Dermis microvascular lymphatic vessel endothelial cell (primary cell): ENCODE measurements at regions not wholly inside any gene's neighbourhood (a gene's known extent, or its start where the extent isn't known, plus 50 kb on each side); places are given as distances from the start of the nearest gene placed in this dataset.
A peak's percentile ranks its signal among the peaks of the same experiment; 100 is the strongest.
"Not testable (repeated sequence)": the region's sequence is repeated elsewhere in the genome, so short reads cannot be mapped to it uniquely, and the experiment has no call there.

Experiments used
- DNase-seq, 2 donors: peaks; one replicate each; pipeline versions ENCODE4 v3.0.0 to v3.0.0-alpha.2; 2010; ENCODE audit warnings: low read depth in 2 of 2

DNA sequence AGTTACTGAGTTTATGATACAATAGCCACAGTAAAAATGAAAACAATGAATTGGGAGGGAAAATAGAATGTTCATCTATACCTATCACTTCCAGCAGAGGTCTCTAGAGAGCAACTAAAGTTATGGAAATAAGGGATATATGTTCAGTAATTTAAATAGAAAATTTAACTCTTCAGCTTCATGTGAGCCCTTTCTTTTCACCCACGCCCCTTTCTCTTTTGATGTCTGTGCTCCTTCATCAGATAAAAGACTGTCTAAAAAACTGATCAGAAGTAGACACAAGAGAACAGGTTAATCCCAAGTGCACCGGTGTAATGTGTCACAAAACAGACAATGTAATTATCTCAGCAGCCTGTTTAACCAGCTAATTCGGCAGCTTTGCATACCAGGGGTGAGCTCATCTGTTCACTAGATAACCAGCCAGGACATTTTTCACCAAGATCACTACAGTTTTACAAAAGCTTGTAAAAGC, 238.5 kb upstream of the ERBB4 start:
- peak; percentile 16 to 26 for DNase-seq

DNA sequence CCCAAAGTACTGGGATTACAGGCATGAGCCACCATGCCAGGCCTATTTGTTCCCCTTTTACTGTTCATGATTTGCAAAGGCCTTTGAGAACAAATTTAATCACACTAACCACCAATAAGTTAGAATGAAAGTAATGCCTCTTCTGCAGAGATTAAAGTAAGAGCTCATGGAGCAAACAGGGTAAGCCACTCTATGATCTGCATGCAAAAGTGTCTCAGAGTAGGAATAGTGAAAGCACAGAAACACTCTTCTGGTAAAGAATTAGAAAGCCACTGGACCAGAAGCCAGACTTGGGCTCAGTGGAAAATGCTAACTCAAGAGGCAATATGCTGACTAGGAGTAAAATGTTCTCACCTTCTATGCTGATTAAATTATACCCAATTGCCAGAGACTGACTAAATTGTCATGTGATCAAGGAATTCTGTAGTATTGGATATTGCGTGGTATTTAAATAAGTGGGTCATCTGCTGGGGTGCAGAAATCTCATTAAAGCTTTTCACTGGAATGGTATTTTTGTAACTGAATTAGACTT, 235.3 kb upstream of the ERBB4 start:
- no peak for DNase-seq

DNA sequence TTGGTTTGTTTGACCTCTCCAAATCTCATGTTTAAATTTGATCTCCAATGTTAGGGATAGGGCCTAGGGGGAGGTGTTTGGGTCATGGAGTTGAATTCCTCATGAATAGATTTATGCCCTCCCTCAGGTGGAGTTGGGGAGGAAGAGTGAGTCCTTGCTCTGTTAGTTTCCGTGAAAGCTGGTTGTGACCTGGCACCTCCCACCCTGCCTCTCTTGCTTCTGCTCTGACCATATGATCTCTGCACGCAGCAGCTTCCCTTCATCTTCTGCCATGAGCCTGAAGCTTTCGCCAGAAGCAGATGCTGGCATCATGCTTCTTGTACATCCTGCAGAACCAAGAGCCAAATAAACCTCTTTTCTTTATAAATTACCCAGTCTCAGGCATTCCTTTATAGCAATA, 231.6 kb upstream of the ERBB4 start:
- DNase-seq = no peak

DNA sequence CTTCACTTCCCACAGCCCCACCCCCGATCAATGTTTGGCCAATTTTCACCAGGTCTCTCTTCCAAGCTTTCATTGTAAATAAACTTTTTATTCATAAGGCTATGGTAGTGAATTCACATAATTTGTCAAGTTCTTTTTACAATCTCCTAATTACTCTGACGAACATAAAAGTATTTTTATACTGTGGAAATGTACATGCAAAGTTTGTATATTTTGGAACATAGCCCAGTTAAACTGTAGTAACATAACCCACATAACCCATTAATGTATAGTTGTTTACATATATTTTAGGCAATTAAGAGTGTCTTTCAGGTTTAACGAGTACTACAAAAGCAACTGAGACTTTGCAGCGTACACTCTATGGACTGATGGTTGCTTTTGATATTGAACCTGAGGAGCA, 228.3 kb upstream of the ERBB4 start:
- DNase-seq = no peak

DNA sequence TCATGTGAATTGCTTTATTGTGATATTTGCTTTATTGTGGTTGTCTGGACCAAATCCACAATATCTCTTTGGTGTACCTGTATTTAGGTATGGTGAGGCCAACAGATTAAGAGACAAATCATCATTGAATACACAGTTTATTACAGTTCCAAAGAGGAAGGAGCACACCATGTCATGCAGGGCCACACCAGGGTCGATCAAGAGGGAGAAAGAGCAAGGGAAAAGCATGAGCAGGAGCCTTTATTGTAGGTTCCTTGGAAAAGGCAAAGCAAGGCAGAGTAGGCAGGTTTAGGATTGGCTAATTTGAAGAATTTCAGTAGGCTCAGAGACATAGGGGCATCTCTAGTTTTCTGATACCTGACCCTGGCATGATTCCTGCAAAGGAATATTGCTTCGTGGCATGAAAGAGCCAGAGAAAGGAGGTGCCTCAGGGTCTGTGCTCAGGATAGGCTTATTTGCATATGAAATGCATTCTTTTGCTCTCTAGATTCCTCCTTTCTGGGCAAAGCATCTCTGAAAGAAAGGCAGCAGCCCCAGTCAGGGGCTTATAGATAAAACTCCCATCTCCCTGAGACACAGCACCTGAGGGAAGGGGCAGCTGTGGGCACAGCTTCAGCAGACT, 214.2 kb upstream of the ERBB4 start:
- no peak for DNase-seq

DNA sequence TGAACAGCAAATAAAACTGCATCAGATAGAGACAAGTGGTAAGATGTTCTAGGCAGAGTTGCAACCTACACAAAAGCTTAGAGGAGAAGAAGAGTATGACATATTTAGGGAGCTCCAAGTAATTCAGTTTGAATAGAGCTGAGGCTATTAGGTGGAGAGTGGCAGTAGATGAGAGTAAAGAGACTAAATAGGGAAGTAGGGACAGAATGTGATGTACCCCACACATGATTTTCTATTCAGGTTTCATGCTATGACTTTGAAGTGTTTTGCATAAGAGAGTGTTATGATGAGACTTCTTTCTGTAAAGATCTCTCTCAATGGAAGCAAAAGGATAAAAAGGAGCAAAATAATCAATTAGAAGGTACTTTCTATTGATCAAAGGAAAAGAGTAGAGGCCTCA, 206.8 kb upstream of the ERBB4 start:
- DNase-seq = no peak

DNA sequence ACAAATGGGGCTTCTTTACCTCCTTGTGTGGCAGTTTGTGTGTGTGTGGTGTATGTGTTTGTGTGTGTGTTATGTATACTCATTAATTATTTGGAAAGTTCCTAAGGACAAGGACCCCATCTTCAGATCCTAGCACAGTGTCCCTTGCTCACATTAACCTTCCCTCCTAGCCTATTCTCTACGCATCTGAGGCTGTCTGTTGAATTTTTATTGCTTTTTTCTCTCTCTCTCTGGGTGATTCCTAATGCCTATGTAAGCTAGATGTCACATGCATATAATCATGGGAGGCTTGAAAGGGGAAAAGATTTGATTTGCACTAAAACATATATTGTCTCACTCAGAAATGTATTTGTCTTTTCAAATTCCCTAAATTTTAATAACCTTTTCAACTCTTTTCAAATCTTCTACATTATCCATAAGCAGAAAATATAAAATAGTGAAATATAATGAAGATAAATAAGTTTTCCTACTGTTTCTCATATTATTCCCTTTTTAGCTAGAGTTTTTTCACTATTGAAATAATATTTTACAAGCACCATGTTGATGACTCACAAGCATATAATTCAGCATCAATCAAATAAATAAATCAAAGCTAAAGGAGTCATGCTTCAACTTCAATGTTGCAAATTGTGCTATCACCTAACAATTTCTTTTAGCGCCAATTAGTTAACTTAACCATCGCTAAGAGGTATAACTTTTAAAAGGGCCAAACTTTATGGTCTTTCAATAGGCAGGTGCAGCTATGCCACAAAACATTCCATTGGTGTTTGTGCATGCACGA, 199.0 kb upstream of the ERBB4 start:
- DNase-seq = no peak

DNA sequence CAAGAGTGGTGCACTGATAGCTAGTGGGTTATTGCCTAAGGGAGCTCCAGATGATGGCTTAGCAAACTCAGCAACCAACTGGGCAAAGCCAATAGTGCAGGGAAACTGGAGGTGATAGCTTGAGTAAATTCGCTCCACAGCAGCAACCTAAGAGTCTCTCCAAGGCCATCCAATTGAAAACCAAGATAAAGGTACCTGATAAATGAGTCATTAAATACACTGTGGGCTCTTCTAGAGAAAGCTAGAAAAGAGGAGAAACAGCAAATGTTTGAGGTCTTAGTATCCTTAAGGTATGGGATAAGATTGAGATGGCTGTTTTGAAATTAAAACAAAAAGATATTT, 197.8 kb upstream of the ERBB4 start:
- DNase-seq = no peak

DNA sequence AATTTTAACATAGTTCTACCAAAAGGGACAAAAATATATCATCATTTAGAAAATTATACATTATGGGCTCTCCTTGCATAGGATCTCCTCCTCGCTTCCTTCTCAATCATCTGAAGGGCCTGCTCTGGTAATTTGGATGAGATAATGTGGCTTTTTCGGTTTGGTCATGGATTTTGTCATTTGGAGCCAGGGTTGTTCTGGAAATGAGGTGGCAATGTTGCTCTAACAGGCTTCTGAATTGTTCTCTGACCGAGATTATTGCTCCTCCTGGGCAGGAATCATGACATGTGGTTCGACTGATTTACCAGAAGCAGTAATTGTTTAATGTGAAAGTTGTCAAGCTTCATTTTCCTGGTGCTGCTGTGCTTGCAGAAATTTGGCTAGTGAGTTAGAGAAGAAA, 194.7 kb upstream of the ERBB4 start:
- no peak for DNase-seq

DNA sequence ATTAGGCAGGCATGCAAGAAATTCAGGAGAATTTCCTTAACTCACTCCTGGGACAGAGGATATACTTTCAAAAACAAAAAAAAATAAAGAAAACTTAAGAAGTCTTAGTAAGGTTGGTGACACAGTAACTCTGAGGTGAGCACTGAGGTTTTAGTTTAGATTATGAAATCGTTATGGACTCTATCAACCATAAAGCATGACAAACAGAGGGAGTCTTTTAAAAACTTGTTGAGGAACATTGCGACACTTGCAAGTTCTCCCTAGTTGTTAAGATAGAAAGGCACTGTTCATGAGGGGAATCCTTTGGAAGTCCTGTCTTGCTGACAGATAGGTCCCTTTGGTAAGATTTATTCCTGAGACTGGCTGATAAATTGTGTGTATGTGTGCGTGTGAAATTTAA, 194.3 kb upstream of the ERBB4 start:
- DNase-seq = no peak

DNA sequence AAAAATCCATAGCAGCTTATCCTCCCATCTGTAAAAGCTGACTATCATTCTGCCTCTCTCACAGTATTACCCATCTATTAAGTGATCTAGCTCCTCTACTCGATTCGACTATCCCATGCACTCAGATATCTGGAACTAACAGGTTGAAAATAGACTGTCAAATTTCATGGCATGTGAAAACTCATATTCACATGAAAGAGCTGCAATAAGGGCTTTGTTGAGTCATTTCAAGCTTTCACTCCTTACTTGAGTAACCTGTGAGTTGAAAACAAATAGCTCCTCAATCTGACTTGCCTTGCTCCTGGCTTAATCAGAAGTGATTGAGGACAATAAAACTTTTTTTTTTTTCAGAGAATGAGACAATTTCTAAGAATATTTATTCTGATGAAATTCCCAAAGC, 192.4 kb upstream of the ERBB4 start:
- DNase-seq = no peak

DNA sequence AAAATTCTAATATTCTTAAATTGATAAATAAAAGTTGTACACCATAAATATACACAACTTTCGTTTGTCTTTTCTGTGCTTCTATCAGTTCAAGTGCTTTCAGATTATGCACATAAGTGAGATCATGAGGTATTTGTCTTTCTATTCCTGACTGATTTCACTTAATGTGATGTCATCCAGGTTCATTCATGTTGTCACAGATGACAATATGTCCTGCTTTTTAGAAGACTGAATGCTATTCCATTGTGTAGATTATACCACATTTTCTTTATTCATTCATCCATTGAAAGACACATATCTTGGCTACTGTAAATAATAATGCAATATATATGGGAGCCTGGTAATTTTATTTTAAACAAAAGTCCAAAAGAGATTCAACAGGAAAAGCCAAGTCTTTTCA, 190.1 kb upstream of the ERBB4 start:
- DNase-seq = no peak

DNA sequence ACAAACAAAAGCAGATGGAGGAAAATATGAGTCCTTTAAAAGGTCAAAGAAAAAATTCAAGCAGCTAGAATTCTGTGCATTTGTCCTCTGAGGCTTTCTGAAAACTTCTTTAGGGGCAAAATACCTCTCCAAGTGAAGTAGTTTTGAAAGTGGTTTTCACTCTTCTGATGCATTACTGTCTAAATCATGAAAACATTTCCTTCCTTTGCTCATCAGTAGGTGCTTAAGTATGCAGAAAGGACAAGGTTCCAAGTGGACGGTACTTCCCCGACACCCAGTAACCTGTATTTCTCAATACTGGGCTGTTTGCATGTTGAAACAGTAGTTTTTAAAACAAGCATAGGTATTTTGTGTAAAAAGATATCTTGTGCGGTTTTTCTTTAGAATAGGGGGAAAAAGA, 189.1 kb upstream of the ERBB4 start:
- no peak for DNase-seq

DNA sequence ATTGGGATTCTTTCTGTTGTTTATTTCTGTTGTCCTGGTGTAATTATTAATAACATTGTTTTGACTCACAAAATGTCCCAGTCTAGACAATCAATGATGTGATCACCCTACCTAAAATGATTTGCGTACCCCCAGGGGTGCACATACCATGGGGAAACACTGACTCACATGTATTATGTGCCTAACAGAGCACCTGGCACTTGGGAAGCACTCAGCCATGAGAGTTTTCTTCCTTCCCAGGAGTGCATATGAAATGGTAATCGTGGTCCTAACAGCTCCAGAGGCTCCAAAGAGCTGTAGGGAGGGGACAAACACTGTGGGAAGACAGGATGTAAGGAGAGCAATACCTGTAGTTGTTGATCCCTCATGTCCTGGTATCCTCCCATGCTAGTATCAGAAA, 187.8 kb upstream of the ERBB4 start:
- DNase-seq = no peak

DNA sequence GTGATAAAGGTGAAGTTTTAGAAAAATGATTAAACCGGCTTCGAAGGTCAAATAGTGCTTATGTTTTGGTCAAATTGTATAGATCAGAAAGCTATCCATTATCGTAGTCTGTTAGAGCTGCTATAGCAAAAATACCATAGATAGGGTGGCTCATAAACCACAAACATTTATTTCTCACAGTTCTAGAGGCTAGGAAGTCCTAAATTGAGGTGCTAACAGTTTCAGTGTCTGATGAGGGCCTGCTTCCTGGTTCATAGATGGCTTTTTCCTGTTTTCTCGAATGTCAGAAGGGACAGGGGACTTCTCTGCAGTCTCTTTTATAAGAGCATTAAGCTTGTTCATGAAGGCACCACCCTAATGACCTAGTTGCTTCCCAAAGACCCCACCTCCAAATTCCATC, 186.6 kb upstream of the ERBB4 start:
- no peak for DNase-seq

DNA sequence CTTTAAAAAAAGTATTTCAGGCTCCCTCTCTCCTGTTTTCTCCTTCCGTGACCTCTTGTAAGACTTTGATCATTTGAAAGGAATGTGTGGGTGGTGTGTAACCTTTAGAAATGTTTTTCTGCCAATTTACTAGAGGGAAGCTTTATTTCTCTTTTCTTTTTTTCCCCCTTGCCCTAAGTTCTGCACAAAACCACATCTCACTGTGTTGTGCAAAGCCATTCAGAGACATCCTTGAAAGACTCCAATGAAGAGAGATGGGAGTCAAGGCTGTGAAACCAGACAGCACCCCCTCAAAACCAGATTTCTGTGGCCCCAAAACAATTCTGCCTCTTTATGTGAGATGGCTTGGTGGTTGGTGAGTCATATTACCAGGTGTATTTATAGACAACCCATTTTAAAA, 184.6 kb upstream of the ERBB4 start:
- no peak for DNase-seq

DNA sequence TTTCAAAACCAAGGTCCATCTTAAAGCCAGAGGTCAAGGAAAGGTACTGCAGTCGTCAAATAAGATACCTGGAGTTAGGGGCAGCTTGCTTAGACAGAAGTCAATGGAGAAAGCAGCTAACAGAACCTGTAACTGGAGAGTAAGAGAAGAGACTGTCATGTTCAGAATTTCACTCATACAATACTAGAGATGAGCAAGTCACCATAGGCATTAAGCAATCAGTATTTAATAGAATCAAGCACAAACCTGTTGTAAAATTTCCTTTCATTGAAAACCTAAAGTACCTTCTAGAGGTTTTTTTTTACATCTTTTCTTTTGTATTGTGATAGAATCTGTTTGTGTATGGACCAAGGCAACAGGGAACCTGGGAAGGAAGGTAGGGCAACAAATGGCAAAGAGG, 183.4 kb upstream of the ERBB4 start:
- DNase-seq = no peak

DNA sequence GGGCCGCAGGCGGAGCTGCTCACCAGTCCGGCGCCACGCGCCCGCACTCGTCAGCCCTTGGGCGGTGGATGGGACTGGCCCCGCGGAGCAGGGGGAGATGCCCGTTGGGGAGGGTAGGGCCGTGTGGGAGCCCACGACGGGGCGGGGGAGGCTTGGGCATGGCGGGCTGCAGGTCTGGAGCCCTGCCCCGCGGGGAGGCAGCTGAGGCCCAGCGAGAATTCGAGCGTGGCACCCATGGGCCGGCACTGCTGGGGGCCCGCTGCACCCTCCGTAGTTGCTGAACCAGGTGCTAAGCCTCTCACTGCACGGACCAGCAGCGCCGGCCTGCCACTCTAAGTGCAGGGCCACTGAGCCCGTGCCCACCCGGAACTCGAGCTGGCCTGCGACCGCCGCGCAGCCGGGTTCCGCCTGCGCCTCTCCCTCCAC, 182.4 kb upstream of the ERBB4 start:
- DNase-seq = no peak

DNA sequence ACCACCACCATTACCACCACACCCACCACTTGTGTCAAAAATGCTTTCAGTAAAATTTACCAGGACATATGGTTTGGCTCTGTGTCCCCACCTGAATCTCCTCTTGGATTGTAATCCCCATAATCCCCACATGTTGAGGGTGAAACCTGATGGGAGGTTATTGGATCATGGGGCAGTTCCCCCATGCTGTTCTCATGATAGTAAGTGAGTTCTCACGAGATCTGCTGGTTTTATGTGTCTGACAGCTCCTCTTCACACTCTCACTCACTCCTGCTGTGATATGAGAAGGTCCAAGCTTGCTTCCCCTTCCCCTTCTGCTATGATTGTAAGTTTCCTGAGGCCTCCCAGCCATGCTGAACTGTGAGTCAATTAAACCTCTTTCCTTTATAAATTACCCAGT, 176.8 kb upstream of the ERBB4 start:
- not testable (repeated sequence) for DNase-seq

DNA sequence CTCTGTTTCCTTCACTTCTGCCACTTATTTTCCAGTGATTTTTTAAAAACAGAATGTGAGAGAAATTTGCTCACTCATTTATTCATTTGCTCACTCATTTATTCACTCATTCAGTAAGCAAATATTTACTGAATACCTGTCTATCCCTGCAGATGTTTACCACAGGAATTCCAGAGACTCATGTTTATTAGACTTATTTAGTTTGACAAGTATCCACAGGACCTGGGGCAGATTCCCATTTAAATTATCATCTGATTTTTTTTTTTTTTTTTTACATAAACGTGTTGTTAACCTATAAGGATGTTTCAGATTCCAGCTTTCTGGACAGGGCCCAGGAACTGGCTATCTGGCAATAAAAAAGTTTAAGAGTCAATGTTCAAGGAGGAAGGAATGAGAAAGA, 175.1 kb upstream of the ERBB4 start:
- DNase-seq = no peak

DNA sequence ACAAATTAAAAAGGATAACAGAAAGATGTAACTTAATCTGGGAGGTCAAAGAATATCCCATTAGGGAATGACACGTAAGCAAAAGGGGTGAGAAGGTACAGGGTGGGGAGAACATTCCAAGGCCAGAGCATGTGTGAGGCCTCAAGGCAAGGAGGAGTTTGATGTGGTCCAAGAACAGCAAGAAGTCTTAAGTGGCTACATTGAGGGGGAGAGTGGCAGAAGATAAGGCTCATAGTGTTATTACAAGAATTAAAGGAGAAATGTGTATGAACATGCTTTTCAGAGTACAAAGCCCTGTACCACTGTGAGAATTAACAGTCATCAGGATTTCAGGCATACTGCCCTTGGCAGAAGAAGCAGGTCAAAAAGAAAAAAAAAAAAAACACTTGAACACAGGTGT, 174.4 kb upstream of the ERBB4 start:
- no peak for DNase-seq

DNA sequence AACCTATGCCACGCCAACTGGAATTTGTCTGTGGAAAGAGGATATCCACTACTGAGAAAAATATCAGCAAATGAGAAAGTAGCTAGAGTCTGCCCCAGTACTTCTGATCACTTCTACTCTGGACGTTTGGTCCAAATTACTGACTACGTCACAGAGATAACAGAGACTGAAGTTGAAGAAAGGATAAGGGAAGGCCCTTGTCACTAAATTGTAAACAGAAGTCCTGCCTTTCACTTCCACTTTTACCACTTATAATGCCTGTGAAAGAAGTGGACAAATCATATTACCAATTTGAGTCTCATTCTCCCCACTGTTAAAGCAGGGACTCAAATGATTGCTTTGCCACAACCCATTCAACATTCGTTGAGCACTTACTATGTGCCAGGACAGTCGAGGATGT, 173.9 kb upstream of the ERBB4 start:
- no peak for DNase-seq

DNA sequence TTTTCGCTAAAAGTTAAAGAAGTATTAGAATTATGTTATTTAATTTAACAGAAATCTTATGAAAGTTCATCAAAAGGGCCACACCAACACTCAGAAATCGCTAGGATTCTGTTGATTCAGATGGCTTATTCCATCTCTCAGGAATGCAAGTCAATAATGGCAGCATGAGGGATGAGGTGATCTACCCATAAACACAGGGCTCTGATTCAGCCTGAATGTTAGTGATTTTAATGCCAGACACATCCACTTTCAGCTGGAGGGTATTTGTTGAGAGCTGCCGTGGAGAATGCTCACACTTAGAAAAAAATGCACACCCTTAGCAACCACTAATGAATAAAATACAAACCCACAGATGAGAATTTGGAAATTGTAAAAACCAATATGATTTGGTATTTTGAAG, 173.3 kb upstream of the ERBB4 start:
- no peak for DNase-seq
